Adrenal gland (tissue), 9 donors: ENCODE measurements at regions not wholly inside any gene's neighbourhood (a gene's known extent, or its start where the extent isn't known, plus 50 kb on each side); places are given as distances from the start of the nearest gene placed in this dataset.

Experiments used
- DNase-seq, 7 donors: peaks; one replicate each; pipeline ENCODE4 v3.0.0-alpha.2; 2019 to 2020
- H3K27ac ChIP-seq, 5 donors: fragments of 200-600 bp; sonication (generic) in 4 of 5; 1 replicate in 3 of 5; 2 replicates in 2 of 5; pipeline versions ENCODE4 v1.5.1 to v1.8.0; 2016 to 2020; ENCODE audit warnings: mild to moderate bottlenecking in 1 of 5
- H3K27me3 ChIP-seq: fragments of 200-600 bp; 2 replicates; pipeline ENCODE4 v1.8.0; 2021
- H3K36me3 ChIP-seq, 2 donors: fragments of 200-600 bp; replicated peaks in 1 of 2; 1 replicate in 1 of 2; 2 replicates in 1 of 2; pipeline versions ENCODE4 v1.5.1 to v1.8.0; 2018 to 2022
- H3K4me1 ChIP-seq, 2 donors: fragments of 200-600 bp; replicated peaks in 1 of 2; 1 replicate in 1 of 2; 2 replicates in 1 of 2; pipeline versions ENCODE4 v1.5.1 to v1.8.0; 2018 to 2021
- H3K4me3 ChIP-seq, 4 donors: fragments of 200-600 bp; sonication (generic) in 3 of 4; one replicate each; pipeline ENCODE4 v1.5.1; 2016 to 2018
- H3K9me3 ChIP-seq, 3 donors: fragments of 200-600 bp; sonication (generic) in 1 of 3; replicated peaks in 1 of 3; 1 replicate in 2 of 3; 2 replicates in 1 of 3; pipeline versions ENCODE4 v1.5.1 to v1.8.0; 2016 to 2021
- CTCF ChIP-seq, 6 experiments: fragments of 450-650 bp in 4 of 6; fragments of 200-600 bp in 2 of 6; sonication (generic) in 1 of 6; IDR thresholded peaks; 1 replicate in 5 of 6; 2 replicates in 1 of 6; pipeline versions ENCODE4 v1.5.1 to v1.8.0; 2016 to 2021; ENCODE audit warnings: antibody characterized with exemption in 6 of 6, mild to moderate bottlenecking in 2 of 6, moderate library complexity in 1 of 6
- POLR2A ChIP-seq, 2 donors: fragments of 450-650 bp; IDR thresholded peaks; one replicate each; pipeline ENCODE4 v1.6.1; 2017; ENCODE audit warnings: antibody characterized with exemption in 2 of 2, mild to moderate bottlenecking in 2 of 2, moderate library complexity in 1 of 2
- WGBS, 4 donors: extraction: QIAGEN DNeasy Blood & Tissue Kit in 2 of 4; methylation state at CpG; one replicate each; pipeline versions ENCODE4 v1.1.5 to v1.1.7; 2013 to 2017; 5-methylcytosine and 5-hydroxymethylcytosine counted together
- intact Hi-C, 2 donors: fragments of 100-400 bp; cut with DNase I; formaldehyde crosslinking; loops; one replicate each; pipeline versions ENCODE4 v1.14.1 to v1.15.0; 2022 to 2023
- donor health status: healthy with polysubstance abuse.
- donor health status: Bipolar disorder and iron deficiency.
- donor health status: DM: yes; HTN: yes; CAD: no.
- donor health status: DM: no; HTN: no; CAD: no.
- donor health status: DM: no; HTN: no; CAD: no.

- no peaks in the 10 kb centered on the region for H3K4me1 ChIP-seq
- no peak for DNase-seq
- no peak for TF ChIP-seq POLR2A (IDR thresholded peaks at IDR 0.05)
- no peak for TF ChIP-seq CTCF (IDR thresholded peaks at IDR 0.05)
- no peaks in the 10 kb centered on the region for H3K27me3 ChIP-seq
- intact Hi-C loops, result no loop called here
- WGBS, 4 donors, result 80 to 100% (median 92%) methylated on average over 2 of the region's 2 CpGs
- H3K4me3 ChIP-seq, result no peak overlapping the region
- no peaks in the 10 kb centered on the region for H3K36me3 ChIP-seq
- H3K9me3 ChIP-seq, result no peaks in the 10 kb centered on the region
- H3K27ac ChIP-seq, result no peak overlapping the region
Observed at GRCh38 chr3:22935040-22935439, 268.1 kb upstream of the UBE2E2 start.

DNA sequence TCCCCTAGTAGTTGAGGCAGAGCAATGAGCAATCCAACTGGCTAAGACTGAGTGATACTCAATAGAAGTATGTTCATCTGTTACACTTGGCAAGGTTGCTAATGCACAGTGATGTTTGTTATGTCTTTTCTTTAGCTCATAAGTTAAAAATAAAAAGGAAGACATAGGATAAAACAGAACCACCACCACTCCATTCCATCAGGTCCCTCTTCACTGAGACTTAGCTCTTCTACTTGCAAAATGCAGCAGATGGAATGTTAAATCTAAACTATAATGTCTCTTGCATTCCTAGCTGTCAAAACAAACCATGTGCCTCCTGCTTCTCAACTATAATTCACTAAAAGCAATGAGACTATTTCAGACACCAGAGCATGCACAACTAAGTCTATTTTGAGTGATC, 265.6 kb upstream of the UBE2E2 start:
- TF ChIP-seq CTCF (IDR thresholded peaks at IDR 0.05) (no peak), POLR2A (IDR thresholded peaks at IDR 0.05) (no peak)
- intact Hi-C loops, result no loop called here
- Histone ChIP-seq H3K36me3 (no peaks in the 10 kb centered on the region), H3K9me3 (no peaks in the 10 kb centered on the region), H3K27me3 (no peaks in the 10 kb centered on the region), H3K27ac (no peak overlapping the region), H3K4me1 (no peaks in the 10 kb centered on the region), H3K4me3 (no peak overlapping the region)
- no peak for DNase-seq

- DNase-seq, result no peak
- WGBS, 4 donors, result 85 to 90% (median 90%) methylated on average over 5 of the region's 5 CpGs
- Histone ChIP-seq H3K4me1 (no peaks in the 10 kb centered on the region), H3K9me3 (no peaks in the 10 kb centered on the region), H3K4me3 (no peak overlapping the region), H3K27me3 (no peaks in the 10 kb centered on the region), H3K27ac (no peak overlapping the region), H3K36me3 (no peaks in the 10 kb centered on the region)
- intact Hi-C loops, result no loop called here
- TF ChIP-seq POLR2A (IDR thresholded peaks at IDR 0.05), result no peak
- TF ChIP-seq CTCF (IDR thresholded peaks at IDR 0.05), result no peak
Observed at GRCh38 chr3:22938739-22939138, 264.4 kb upstream of the UBE2E2 start.

DNA sequence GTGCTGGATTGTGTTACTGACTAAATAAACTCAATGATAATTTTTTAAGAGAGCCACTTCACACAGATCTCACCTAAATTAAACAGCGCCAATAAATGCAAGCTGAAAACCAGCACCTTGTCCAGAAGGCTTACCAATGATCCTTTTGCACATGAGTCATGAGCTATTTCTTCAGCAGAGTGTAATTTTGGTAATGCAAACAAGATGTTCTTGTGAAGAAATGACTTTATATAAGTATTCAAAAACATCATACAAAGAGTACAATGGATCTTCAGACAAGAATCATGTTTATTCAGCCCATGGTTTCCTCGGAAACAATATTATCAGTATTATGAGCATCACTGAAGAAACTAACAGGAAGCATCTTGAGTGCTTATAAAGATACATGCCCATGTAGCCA, 263.8 kb upstream of the UBE2E2 start:
- DNase-seq, result no peak
- Histone ChIP-seq H3K4me3 (no peak overlapping the region), H3K27ac (no peak overlapping the region), H3K36me3 (no peaks in the 10 kb centered on the region), H3K4me1 (no peaks in the 10 kb centered on the region), H3K27me3 (no peaks in the 10 kb centered on the region), H3K9me3 (no peaks in the 10 kb centered on the region)
- 82 to 92% (median 84%) methylated on average over 2 of the region's 2 CpGs for WGBS, 4 donors
- no peak for TF ChIP-seq POLR2A (IDR thresholded peaks at IDR 0.05)
- no peak for TF ChIP-seq CTCF (IDR thresholded peaks at IDR 0.05)
- intact Hi-C loops, result no loop called here
